HG03342 (cell line): ENCODE measurements at regions not wholly inside any gene's neighbourhood (a gene's known extent, or its start where the extent isn't known, plus 50 kb on each side); places are given as distances from the start of the nearest gene placed in this dataset.
"Not testable (repeated sequence)": the region's sequence is repeated elsewhere in the genome, so short reads cannot be mapped to it uniquely, and the experiment has no call there.

Experiments
- ATAC-seq: cut with Tn5 transposase; IDR thresholded peaks from one replicate; pipeline ENCODE4 v1.9.1; 2021; ENCODE audit warnings: mild to moderate bottlenecking, moderate library complexity; ENCODE audit not compliant: unreplicated experiment

DNA sequence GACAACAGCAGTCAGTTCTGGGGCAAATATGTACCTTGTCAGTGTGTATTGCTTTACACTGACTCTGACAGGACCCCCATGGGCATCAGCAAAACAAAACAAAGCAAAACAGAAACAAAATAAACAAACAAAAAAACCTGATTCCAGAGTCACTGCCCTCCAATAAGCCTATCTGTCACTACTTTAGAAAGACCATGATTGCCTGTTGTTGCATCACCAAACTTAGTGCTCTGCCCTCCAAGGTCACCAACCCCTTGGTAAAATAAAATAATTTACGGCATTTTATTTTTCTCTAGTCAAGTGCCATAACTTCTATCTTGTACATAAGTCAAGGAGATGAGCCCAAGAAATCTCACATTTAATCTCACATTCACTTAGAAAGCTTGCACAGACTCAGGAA, 120.9 kb upstream of the ADAMTS3 start:
- no peak for ATAC-seq

GRCh38 chr4:72686390-72686789, 117.4 kb upstream of the ADAMTS3 start:
- not testable (repeated sequence) for ATAC-seq

GRCh38 chr4:72679666-72680065, 110.6 kb upstream of the ADAMTS3 start:
- no peak for ATAC-seq

DNA sequence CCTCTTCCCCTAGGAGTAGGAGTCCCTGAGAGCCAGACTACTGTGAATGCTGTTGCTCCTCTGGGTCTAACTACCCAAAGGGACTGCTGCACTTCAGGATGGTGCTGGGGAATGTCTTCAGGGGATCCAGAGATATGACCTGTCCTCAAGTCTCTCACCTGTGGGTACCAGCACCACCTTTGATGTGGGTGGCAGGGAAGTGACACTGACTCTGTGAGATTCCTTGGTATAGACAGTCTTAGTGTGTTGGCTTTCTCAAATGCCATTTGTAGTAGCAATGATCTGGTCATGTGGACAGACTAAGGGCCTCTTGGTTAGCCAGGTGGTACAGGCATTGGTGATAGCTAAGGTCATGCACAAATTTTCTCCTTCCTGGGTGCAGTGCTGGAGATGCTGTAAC, 108.9 kb upstream of the ADAMTS3 start:
- no peak for ATAC-seq

GRCh38 chr4:72677265-72677664, 108.2 kb upstream of the ADAMTS3 start:
- ATAC-seq: no peak

DNA sequence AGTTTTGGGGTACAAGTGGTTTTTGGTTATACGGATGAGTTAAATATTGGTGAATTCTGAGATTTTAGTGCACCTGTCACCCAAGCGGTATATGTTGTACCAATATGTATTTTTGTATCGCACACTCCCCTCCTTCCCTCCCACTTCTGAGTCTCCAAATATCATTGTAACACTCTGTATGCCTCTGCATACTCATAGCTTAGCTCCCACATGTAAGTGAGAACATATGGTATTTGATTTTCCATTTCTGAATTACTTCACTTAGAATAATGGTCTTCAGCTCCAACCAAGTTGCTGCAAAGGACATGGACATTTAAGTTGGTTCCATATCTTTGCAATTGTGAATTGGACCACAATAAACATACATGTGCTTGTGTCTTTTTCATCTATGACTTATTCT, 103.0 kb upstream of the ADAMTS3 start:
- ATAC-seq: no peak

DNA sequence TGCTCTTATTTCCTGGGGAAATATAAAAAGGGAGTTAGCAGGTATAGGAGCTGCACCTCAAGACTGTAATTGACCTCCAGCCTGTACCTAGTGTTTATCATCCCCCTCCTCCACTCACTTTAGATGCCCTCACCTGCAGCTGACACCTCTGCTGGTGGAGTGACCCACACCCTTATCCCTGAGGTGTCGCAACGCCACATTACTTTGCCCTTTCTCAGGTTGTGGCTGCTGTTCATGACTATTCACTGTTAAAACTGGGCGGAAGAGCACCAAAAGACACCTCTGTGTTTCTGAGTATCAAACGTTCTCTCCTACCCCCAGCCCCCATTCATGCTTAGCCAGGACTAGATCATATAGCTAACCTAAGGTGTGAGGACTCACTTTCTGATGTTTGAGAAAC, 101.5 kb upstream of the ADAMTS3 start:
- no peak for ATAC-seq

DNA sequence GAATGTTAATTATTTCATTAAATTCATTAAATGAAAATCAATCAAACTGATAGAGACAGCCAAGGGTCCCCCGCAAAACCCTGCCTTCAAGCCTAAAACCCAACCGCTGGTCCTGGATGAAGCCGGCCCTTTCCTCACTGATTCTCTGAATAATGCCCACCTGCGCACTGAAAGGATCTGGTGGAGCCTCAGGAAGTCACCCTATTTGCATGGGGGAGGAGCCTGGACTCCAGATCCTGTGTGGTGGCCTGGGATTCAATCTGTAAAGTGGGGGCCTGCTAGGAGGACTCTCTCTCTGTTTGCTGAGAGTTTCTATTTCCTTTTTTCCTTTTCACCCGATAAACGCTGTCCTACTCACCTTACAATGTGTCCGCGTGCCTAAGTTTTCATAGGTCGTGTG, 97.9 kb upstream of the ADAMTS3 start:
- no peak for ATAC-seq

GRCh38 chr4:72665171-72665968, 96.3 kb upstream of the ADAMTS3 start:
- ATAC-seq: no peak

- ATAC-seq: no peak
Measured at GRCh38 chr4:72663828-72664227, 94.8 kb upstream of the ADAMTS3 start.

DNA sequence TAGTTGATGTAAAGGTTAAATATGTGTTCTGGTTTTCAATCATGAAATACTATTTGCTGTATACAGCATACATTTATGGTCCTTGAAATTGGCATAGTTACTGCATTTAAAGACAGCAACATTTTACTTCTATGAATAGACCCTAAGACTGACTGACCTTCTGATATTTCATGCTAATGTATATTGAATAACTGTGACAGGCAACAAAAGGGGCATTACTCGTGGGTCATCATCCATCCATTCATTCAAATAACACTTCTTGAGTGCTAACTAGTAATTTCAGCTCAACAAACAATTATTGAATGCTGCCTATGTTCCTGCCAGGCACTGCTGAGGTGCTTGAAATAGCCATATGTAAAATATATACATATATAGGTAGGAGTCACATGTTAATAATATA, 92.8 kb upstream of the ADAMTS3 start:
- ATAC-seq: no peak

- ATAC-seq: no peak
Measured at GRCh38 chr4:72641611-72642010, 72.6 kb upstream of the ADAMTS3 start.

- ATAC-seq: not testable (repeated sequence)
Measured at GRCh38 chr4:72636866-72637265, 67.8 kb upstream of the ADAMTS3 start.

DNA sequence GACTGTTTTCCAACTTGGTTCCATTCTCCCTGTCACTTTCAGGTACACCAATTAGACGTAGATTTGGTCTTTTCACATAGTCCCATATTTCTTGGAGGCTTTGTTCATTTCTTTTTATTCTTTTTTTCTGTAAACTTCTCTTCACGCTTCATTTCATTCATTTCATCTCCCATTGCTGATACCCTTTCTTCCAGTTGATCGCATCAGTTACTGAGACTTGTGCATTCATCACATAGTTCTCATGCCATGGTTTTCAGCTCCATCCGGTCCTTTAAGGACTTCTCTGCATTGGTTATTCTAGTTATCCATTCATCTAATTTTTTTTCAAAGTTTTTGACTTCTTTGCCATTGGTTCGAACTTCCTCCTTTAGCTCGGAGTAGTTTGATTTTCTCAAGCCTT, 66.9 kb upstream of the ADAMTS3 start:
- ATAC-seq: not testable (repeated sequence)

GRCh38 chr4:72632253-72632652, 63.2 kb upstream of the ADAMTS3 start:
- ATAC-seq: not testable (repeated sequence)

GRCh38 chr4:72631296-72631695, 62.3 kb upstream of the ADAMTS3 start:
- no peak for ATAC-seq

GRCh38 chr4:72629540-72629939, 60.5 kb upstream of the ADAMTS3 start:
- ATAC-seq: no peak

DNA sequence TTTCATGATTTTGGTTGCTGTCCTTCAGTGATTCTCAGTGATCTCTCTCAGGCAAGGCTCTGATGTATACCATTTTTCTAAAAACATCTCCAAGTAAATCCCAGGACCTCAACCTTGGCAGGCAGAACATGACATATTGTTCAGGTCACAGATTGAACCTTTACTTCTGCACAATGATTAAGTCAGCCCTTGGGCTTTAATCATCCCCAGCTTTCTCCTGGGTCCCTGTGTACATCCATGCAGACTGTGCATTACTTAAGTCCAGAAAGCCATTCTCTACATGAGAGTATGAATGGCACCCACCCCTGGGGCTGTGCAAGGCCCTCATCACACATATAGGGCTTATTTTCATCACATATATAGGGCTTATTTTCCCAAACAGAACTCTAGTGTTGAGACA, 58.7 kb upstream of the ADAMTS3 start:
- no peak for ATAC-seq
